PFSK-1 (cell line): ENCODE measurements at regions not wholly inside any gene's neighbourhood (a gene's known extent, or its start where the extent isn't known, plus 50 kb on each side); places are given as distances from the start of the nearest gene placed in this dataset.

ENCODE experiments used
- FOXP2 ChIP-seq: optimal IDR thresholded peaks from 2 replicates; pipeline ENCODE3; 2011; ENCODE audit warnings: borderline replicate concordance, control low read depth, inconsistent platforms; ENCODE audit not compliant: insufficient read depth; ENCODE audit errors: extremely low read length, extremely low read depth
- POLR2AphosphoS5 ChIP-seq: IDR thresholded peaks from 2 replicates; pipeline ENCODE4 v1.6.1; 2012; ENCODE audit warnings: low read depth, mild to moderate bottlenecking, control low read depth, low read length, moderate library complexity
- REST ChIP-seq, 2 experiments: IDR thresholded peaks; 2 replicates each; pipeline versions ENCODE4 v1.6.1 to v1.8.0; 2011 to 2012; ENCODE audit warnings: low read depth in 2 of 2, low read length in 2 of 2, control low read depth in 1 of 2, inconsistent platforms in 1 of 2, mild to moderate bottlenecking in 1 of 2, moderate library complexity in 1 of 2; ENCODE audit not compliant: insufficient read depth in 1 of 2
- SIN3A ChIP-seq: IDR thresholded peaks from 2 replicates; pipeline ENCODE4 v1.6.1; 2012; ENCODE audit warnings: mild to moderate bottlenecking, low read length, moderate library complexity, borderline replicate concordance; ENCODE audit not compliant: insufficient read depth
- TAF1 ChIP-seq: IDR thresholded peaks from 2 replicates; pipeline ENCODE4 v1.6.1; 2012; ENCODE audit warnings: low read length, control low read depth, borderline replicate concordance; ENCODE audit not compliant: insufficient read depth

DNA sequence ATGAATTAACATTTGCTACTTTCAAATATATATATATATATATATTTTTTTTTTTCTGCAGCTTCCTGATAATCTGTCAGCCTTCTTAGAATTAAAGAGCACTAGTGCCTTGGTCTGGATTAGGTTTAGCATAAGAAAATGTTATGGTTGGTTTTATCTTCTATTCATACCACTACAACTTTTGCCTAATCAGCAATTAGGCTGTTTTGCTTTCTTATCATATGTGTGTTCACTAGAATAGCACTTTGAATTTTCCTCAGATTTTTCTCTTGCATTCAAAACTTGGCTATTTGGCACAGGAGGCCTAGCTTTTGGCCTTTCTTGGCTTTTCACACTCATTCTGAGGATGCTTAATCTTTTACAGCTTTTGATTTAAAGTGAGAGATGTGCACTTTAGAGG is 1468.1 kb downstream of the PCDH9 start:
- no peak for TF ChIP-seq POLR2AphosphoS5
- TF ChIP-seq REST (IDR thresholded peaks at IDR 0.05; ENCODE audit: insufficient read depth in 1 of 2, low read depth in 2 of 2, low read length in 2 of 2), result no peak
- TF ChIP-seq TAF1, result no peak
- no peak for TF ChIP-seq SIN3A
- TF ChIP-seq FOXP2, result no peak
